Calu3 (cell line): ENCODE measurements at regions not wholly inside any gene's neighbourhood (a gene's known extent, or its start where the extent isn't known, plus 50 kb on each side); places are given as distances from the start of the nearest gene placed in this dataset.

Experiments used
- BruUV-seq: library from RNA; stranded (reverse); fragments of 400-500 nt; replicated peaks from 2 replicates; lab custom pipeline; 2021; lab: Mats Ljungman, UMichigan
- CTCF ChIA-PET: fragments of 300-600 bp; sonication (Branson Sonifier 250); formaldehyde crosslinking; loops from one replicate; lab custom pipeline; 2022; ENCODE audit warnings: antibody characterized with exemption; lab: Charles Lee
- DNase-seq: peaks from one replicate; pipeline ENCODE4 v3.0.0; 2022
- H3K27ac Mint-ChIP-seq: one replicate; pipeline ENCODE4 v1.8.0; 2022; ENCODE audit warnings: mixed read lengths; ENCODE audit not compliant: unreplicated experiment
- H3K27me3 Mint-ChIP-seq: one replicate; pipeline ENCODE4 v1.8.0; 2022; ENCODE audit warnings: mixed read lengths; ENCODE audit not compliant: unreplicated experiment
- H3K36me3 Mint-ChIP-seq: one replicate; pipeline ENCODE4 v1.8.0; 2022; ENCODE audit warnings: mild to moderate bottlenecking, moderate library complexity, mixed read lengths; ENCODE audit not compliant: insufficient read depth, unreplicated experiment
- H3K4me1 Mint-ChIP-seq: one replicate; pipeline ENCODE4 v1.8.0; 2022; ENCODE audit warnings: mild to moderate bottlenecking, low read depth, mixed read lengths; ENCODE audit not compliant: unreplicated experiment
- H3K4me3 Mint-ChIP-seq: one replicate; pipeline ENCODE4 v1.8.0; 2022; ENCODE audit warnings: mild to moderate bottlenecking, low read depth, moderate library complexity, mixed read lengths; ENCODE audit not compliant: unreplicated experiment
- H3K9me3 Mint-ChIP-seq: one replicate; pipeline ENCODE4 v1.8.0; 2022; ENCODE audit warnings: low read depth, mixed read lengths; ENCODE audit not compliant: unreplicated experiment
- intact Hi-C: fragments of 100-400 bp; cut with micrococcal nuclease; formaldehyde crosslinking; loops from one replicate; pipeline ENCODE4 v1.10.0; 2022; ENCODE audit not compliant: unreplicated experiment
- TF ChIP-seq, protein P1 (sequence below): fragments of 200-600 bp; IDR thresholded peaks from one replicate; pipeline ENCODE4 v1.8.0; 2022; ENCODE audit warnings: antibody characterized with exemption; ENCODE audit not compliant: unreplicated experiment

DNA sequence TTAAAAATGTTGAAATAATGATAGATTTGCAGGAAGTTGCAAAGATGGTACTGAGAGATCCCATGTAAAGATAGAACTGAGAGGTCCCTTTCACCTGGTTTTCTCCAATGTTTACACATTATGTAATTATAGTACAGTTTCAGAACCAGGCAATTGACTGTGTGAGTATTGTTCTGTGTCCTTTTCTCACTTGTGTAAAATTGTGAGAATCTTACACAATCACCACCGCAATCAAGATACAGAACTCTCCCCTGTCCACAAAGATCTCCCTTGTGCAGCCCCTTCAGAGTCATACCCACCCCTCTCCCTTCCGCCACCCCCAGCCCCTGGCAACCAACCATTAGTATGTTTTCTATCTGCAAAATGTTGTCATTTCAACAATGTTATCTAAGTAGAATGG, 119.8 kb upstream of the NAV2 start:
- Mint-ChIP-seq H3K9me3 (peaks cover 2% of the 10 kb centered on the region), H3K4me3 (no peak overlapping the region), H3K4me1 (peaks cover 25% of the 10 kb centered on the region), H3K27ac (no peak overlapping the region), H3K36me3 (no peaks in the 10 kb centered on the region), H3K27me3 (peaks cover 49% of the 10 kb centered on the region)
- CTCF ChIA-PET = interaction anchor here (0.6 kb wide), 1 partner anchor 19 kb away, joined by 3 read pairs; no protein-coding TSS in a partner anchor
- DNase-seq = no peak
- TF ChIP-seq, protein P1, sequence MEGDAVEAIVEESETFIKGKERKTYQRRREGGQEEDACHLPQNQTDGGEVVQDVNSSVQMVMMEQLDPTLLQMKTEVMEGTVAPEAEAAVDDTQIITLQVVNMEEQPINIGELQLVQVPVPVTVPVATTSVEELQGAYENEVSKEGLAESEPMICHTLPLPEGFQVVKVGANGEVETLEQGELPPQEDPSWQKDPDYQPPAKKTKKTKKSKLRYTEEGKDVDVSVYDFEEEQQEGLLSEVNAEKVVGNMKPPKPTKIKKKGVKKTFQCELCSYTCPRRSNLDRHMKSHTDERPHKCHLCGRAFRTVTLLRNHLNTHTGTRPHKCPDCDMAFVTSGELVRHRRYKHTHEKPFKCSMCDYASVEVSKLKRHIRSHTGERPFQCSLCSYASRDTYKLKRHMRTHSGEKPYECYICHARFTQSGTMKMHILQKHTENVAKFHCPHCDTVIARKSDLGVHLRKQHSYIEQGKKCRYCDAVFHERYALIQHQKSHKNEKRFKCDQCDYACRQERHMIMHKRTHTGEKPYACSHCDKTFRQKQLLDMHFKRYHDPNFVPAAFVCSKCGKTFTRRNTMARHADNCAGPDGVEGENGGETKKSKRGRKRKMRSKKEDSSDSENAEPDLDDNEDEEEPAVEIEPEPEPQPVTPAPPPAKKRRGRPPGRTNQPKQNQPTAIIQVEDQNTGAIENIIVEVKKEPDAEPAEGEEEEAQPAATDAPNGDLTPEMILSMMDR = no peak
- BruUV-seq = no TSS peak
- intact Hi-C loops = no loop called here

DNA sequence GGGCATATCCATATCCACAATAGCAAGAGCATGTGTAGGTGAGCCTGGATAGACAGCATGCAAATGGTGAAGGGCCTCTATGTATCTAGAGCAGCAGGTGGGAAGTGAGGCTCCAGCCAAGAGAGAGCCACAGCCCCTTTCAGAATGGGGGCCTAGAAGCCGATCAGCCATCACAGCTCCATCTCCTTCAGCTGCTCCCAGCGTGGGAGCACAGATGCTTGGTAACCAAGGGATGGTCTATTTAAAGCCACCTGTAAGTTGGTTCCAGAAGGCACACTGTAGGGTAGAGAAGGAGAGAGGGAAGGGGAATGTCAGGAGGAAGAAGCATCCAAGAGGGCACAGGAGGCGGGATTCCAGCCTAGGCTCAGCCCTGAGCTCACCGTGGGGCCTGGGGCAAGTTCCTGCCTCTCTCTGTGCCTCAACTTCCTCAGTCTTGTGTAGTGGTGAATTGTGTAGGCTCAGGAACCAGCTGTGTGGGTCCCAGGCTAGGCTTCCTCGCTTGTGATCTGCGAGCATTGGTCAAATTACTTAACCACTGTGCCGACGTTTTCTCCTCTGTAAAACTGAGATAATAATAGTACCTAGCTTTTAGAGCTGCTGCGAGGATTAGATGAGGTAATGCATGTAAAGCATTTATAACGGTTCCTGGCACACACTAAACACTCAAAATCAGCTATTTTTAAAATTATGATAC, 122.9 kb upstream of the NAV2 start:
- H3K9me3 Mint-ChIP-seq = peaks cover 5% of the 10 kb centered on the region
- peaks cover 7% of the 10 kb centered on the region for H3K4me1 Mint-ChIP-seq
- no TSS peak for BruUV-seq
- CTCF ChIA-PET = interaction anchor here (0.6 kb wide), 1 partner anchor 131 kb away, joined by 3 read pairs; no protein-coding TSS in a partner anchor
- peaks cover 69% of the 10 kb centered on the region for H3K27me3 Mint-ChIP-seq
- TF ChIP-seq, protein P1 = no peak
- intact Hi-C loops = no loop called here
- no peak for DNase-seq
- H3K27ac Mint-ChIP-seq = no peak overlapping the region
- H3K4me3 Mint-ChIP-seq = no peak overlapping the region
- no peaks in the 10 kb centered on the region for H3K36me3 Mint-ChIP-seq

DNA sequence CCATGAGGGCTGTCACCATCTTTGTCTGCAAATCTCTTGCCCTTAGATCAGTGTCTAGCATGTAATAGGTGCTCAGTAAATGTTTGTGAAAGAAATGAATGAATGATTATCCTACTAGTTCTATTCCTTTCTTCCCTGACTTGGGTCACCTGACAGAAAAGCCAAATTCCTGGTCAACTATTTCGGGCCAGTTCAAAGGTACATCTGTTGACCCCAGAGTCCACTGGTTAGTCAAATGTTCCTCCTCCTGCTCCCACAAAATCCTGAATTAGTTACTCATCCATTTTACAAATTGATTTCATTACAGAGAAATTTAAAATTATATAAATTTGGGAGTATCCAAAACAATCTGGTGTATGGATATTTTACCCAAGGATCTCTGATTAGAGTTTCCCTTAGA, 124.7 kb upstream of the NAV2 start:
- Mint-ChIP-seq H3K27ac (no peak overlapping the region), H3K4me1 (no peaks in the 10 kb centered on the region), H3K27me3 (peaks cover 68% of the 10 kb centered on the region), H3K4me3 (no peak overlapping the region), H3K36me3 (no peaks in the 10 kb centered on the region), H3K9me3 (peaks cover 3% of the 10 kb centered on the region)
- TF ChIP-seq, protein P1 = no peak
- intact Hi-C loops = no loop called here
- CTCF ChIA-PET = no interaction called here
- no peak for DNase-seq
- BruUV-seq = no TSS peak

DNA sequence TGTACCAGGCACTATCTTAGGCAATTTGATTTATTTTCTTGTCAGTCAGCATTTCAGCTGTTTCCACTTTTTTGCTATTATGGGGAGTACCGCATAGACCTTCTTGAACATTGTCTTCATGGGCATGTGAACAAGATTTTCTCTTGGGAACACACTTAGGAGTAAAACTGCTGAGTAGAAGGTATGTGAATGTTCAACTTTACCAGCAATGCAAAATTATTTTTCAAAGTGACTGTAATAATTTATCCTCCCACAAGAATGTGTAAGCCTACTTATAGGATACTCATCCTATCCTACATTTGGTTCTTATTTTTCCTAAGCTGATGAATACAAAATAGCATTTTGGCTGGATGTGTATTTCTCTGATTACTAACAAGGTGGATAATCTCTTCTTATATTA, 132.0 kb upstream of the NAV2 start:
- Mint-ChIP-seq H3K27ac (no peak overlapping the region), H3K9me3 (no peaks in the 10 kb centered on the region), H3K27me3 (peaks cover 26% of the 10 kb centered on the region), H3K4me3 (no peak overlapping the region), H3K36me3 (no peaks in the 10 kb centered on the region), H3K4me1 (no peaks in the 10 kb centered on the region)
- BruUV-seq = no TSS peak
- no peak for DNase-seq
- CTCF ChIA-PET = no interaction called here
- TF ChIP-seq, protein P1 = no peak
- intact Hi-C loops = no loop called here
